ENCODE measurements at regions not wholly inside any gene's neighbourhood (a gene's known extent, or its start where the extent isn't known, plus 50 kb on each side); places are given as distances from the start of the nearest gene placed in this dataset.
"Not testable (repeated sequence)": the region's sequence is repeated elsewhere in the genome, so short reads cannot be mapped to it uniquely, and the experiment has no call there.

- Histone ChIP-seq H3K4me3 (ENCODE audit: insufficient read depth, low read depth, low read length) (no peak overlapping the region), H3K27me3 (ENCODE audit: control insufficient read depth, insufficient read depth, low read length) (no peaks in the 10 kb centered on the region), H3K36me3 (replicated peaks; ENCODE audit: control insufficient read depth, insufficient read depth, low read length) (no peaks in the 10 kb centered on the region)
- DNase-seq: no peak
Measured at GRCh38 chr3:163422671-163423070, 1655.6 kb downstream of the SI start.

- H3K4me3 ChIP-seq (ENCODE audit: insufficient read depth, low read depth, low read length): no peak overlapping the region
- H3K36me3 ChIP-seq (replicated peaks; ENCODE audit: control insufficient read depth, insufficient read depth, low read length): no peaks in the 10 kb centered on the region
- no peaks in the 10 kb centered on the region for H3K27me3 ChIP-seq (ENCODE audit: control insufficient read depth, insufficient read depth, low read length)
- DNase-seq: no peak
Measured at GRCh38 chr3:163391407-163392181, 1686.7 kb downstream of the SI start.

GRCh38 chr3:163384383-163384782 is 1693.9 kb downstream of the SI start:
- DNase-seq: no peak
- Histone ChIP-seq H3K27me3 (ENCODE audit: control insufficient read depth, insufficient read depth, low read length) (no peaks in the 10 kb centered on the region), H3K36me3 (replicated peaks; ENCODE audit: control insufficient read depth, insufficient read depth, low read length) (no peaks in the 10 kb centered on the region), H3K4me3 (ENCODE audit: insufficient read depth, low read depth, low read length) (no peak overlapping the region)

GRCh38 chr3:163382183-163382582 is 1696.1 kb downstream of the SI start:
- DNase-seq: no peak
- Histone ChIP-seq H3K27me3 (ENCODE audit: control insufficient read depth, insufficient read depth, low read length) (no peaks in the 10 kb centered on the region), H3K36me3 (replicated peaks; ENCODE audit: control insufficient read depth, insufficient read depth, low read length) (no peaks in the 10 kb centered on the region), H3K4me3 (ENCODE audit: insufficient read depth, low read depth, low read length) (no peak overlapping the region)

- H3K27me3 ChIP-seq (ENCODE audit: control insufficient read depth, insufficient read depth, low read length): no peaks in the 10 kb centered on the region
- no peaks in the 10 kb centered on the region for H3K36me3 ChIP-seq (replicated peaks; ENCODE audit: control insufficient read depth, insufficient read depth, low read length)
- DNase-seq: no peak
- no peak overlapping the region for H3K4me3 ChIP-seq (ENCODE audit: insufficient read depth, low read depth, low read length)
Measured at GRCh38 chr3:163368168-163368567, 1710.1 kb downstream of the SI start.

GRCh38 chr3:163364717-163365116 is 1713.6 kb downstream of the SI start:
- H3K4me3 ChIP-seq (ENCODE audit: insufficient read depth, low read depth, low read length): no peak overlapping the region
- H3K27me3 ChIP-seq (ENCODE audit: control insufficient read depth, insufficient read depth, low read length): no peaks in the 10 kb centered on the region
- H3K36me3 ChIP-seq (replicated peaks; ENCODE audit: control insufficient read depth, insufficient read depth, low read length): no peaks in the 10 kb centered on the region
- no peak for DNase-seq

GRCh38 chr3:163362151-163362550 is 1716.1 kb downstream of the SI start:
- Histone ChIP-seq H3K27me3 (ENCODE audit: control insufficient read depth, insufficient read depth, low read length) (no peaks in the 10 kb centered on the region), H3K36me3 (replicated peaks; ENCODE audit: control insufficient read depth, insufficient read depth, low read length) (no peaks in the 10 kb centered on the region), H3K4me3 (ENCODE audit: insufficient read depth, low read depth, low read length) (no peak overlapping the region)
- no peak for DNase-seq

- H3K27me3 ChIP-seq (ENCODE audit: control insufficient read depth, insufficient read depth, low read length); H3K4me3 ChIP-seq (ENCODE audit: insufficient read depth, low read depth, low read length); DNase-seq; H3K36me3 ChIP-seq (replicated peaks; ENCODE audit: control insufficient read depth, insufficient read depth, low read length): not testable (repeated sequence)
Measured at GRCh38 chr3:163361357-163361878, 1716.9 kb downstream of the SI start.

- Histone ChIP-seq H3K4me3 (ENCODE audit: insufficient read depth, low read depth, low read length) (no peak overlapping the region), H3K36me3 (replicated peaks; ENCODE audit: control insufficient read depth, insufficient read depth, low read length) (no peaks in the 10 kb centered on the region), H3K27me3 (ENCODE audit: control insufficient read depth, insufficient read depth, low read length) (no peaks in the 10 kb centered on the region)
- DNase-seq: no peak
Measured at GRCh38 chr3:163347944-163348343, 1730.4 kb downstream of the SI start.

- no peaks in the 10 kb centered on the region for H3K36me3 ChIP-seq (replicated peaks; ENCODE audit: control insufficient read depth, insufficient read depth, low read length)
- no peak for DNase-seq
- H3K4me3 ChIP-seq (ENCODE audit: insufficient read depth, low read depth, low read length): no peak overlapping the region
- no peaks in the 10 kb centered on the region for H3K27me3 ChIP-seq (ENCODE audit: control insufficient read depth, insufficient read depth, low read length)
Measured at GRCh38 chr3:163335429-163335828, 1742.9 kb downstream of the SI start.

- DNase-seq: peak; percentile 1
- Histone ChIP-seq H3K36me3 (replicated peaks; ENCODE audit: control insufficient read depth, insufficient read depth, low read length) (no peaks in the 10 kb centered on the region), H3K27me3 (ENCODE audit: control insufficient read depth, insufficient read depth, low read length) (no peaks in the 10 kb centered on the region), H3K4me3 (ENCODE audit: insufficient read depth, low read depth, low read length) (no peak overlapping the region)
Measured at GRCh38 chr3:163328680-163329079, 1749.6 kb downstream of the SI start.

- DNase-seq: no peak
- Histone ChIP-seq H3K36me3 (replicated peaks; ENCODE audit: control insufficient read depth, insufficient read depth, low read length) (no peaks in the 10 kb centered on the region), H3K27me3 (ENCODE audit: control insufficient read depth, insufficient read depth, low read length) (no peaks in the 10 kb centered on the region), H3K4me3 (ENCODE audit: insufficient read depth, low read depth, low read length) (no peak overlapping the region)
Measured at GRCh38 chr3:163327086-163327485, 1751.2 kb downstream of the SI start.

GRCh38 chr3:163315786-163316185 is 1762.5 kb downstream of the SI start:
- H3K27me3 ChIP-seq (ENCODE audit: control insufficient read depth, insufficient read depth, low read length): no peaks in the 10 kb centered on the region
- H3K36me3 ChIP-seq (replicated peaks; ENCODE audit: control insufficient read depth, insufficient read depth, low read length): no peaks in the 10 kb centered on the region
- no peak for DNase-seq
- no peak overlapping the region for H3K4me3 ChIP-seq (ENCODE audit: insufficient read depth, low read depth, low read length)

- Histone ChIP-seq H3K4me3 (ENCODE audit: insufficient read depth, low read depth, low read length) (no peak overlapping the region), H3K27me3 (ENCODE audit: control insufficient read depth, insufficient read depth, low read length) (no peaks in the 10 kb centered on the region), H3K36me3 (replicated peaks; ENCODE audit: control insufficient read depth, insufficient read depth, low read length) (no peaks in the 10 kb centered on the region)
- DNase-seq: no peak
Measured at GRCh38 chr3:163306405-163306804, 1771.9 kb downstream of the SI start.

GRCh38 chr3:163273694-163274093 is 1777.1 kb downstream of the OTOL1 start:
- DNase-seq: no peak
- Histone ChIP-seq H3K4me3 (ENCODE audit: insufficient read depth, low read depth, low read length) (no peak overlapping the region), H3K36me3 (replicated peaks; ENCODE audit: control insufficient read depth, insufficient read depth, low read length) (no peaks in the 10 kb centered on the region), H3K27me3 (ENCODE audit: control insufficient read depth, insufficient read depth, low read length) (no peaks in the 10 kb centered on the region)
